Keratinocyte (primary cell): ENCODE measurements at regions not wholly inside any gene's neighbourhood (a gene's known extent, or its start where the extent isn't known, plus 50 kb on each side); places are given as distances from the start of the nearest gene placed in this dataset.

Experiments used
- DNase-seq: peaks from one replicate; pipeline ENCODE4 v3.0.0-alpha.2; 2011; ENCODE audit warnings: low read depth, missing footprints, low spot score
- FAIRE-seq: peaks from 2 replicates; lab custom pipeline; 2011; peaks lifted over from hg19 to GRCh38; lab: Jason Lieb, UNC
- H2AFZ ChIP-seq: 2 replicates; pipeline ENCODE4 v1.6.0; 2012; ENCODE audit warnings: low read length, control low read depth, inconsistent platforms; ENCODE audit not compliant: control insufficient read depth
- H3K27ac ChIP-seq: 2 replicates; pipeline ENCODE4 v1.5.1; 2011; ENCODE audit warnings: low read length; ENCODE audit not compliant: control insufficient read depth, insufficient read depth
- H3K27me3 ChIP-seq: 3 replicates; pipeline ENCODE4 v1.6.0; 2011; ENCODE audit warnings: low read length; ENCODE audit not compliant: control insufficient read depth, insufficient read depth; ENCODE audit errors: extremely low read depth
- H3K36me3 ChIP-seq, 2 experiments: 2 replicates in 1 of 2; 3 replicates in 1 of 2; pipeline ENCODE4 v1.5.1; 2011; ENCODE audit warnings: low read length in 2 of 2, mild to moderate bottlenecking in 1 of 2; ENCODE audit not compliant: control insufficient read depth in 2 of 2, insufficient read depth in 2 of 2; ENCODE audit errors: extremely low read depth in 1 of 2
- H3K4me1 ChIP-seq: 3 replicates; pipeline ENCODE4 v1.5.1; 2011; ENCODE audit warnings: low read length; ENCODE audit not compliant: control insufficient read depth, insufficient read depth; ENCODE audit errors: extremely low read depth
- H3K4me2 ChIP-seq: 3 replicates; pipeline ENCODE4 v1.6.0; 2011; ENCODE audit warnings: low read depth, low read length; ENCODE audit not compliant: control insufficient read depth, insufficient read depth; ENCODE audit errors: extremely low read depth
- H3K4me3 ChIP-seq, 3 experiments: fragments of 200-600 bp in 1 of 3; sonication (generic) in 1 of 3; 2 replicates in 2 of 3; 3 replicates in 1 of 3; pipeline ENCODE4 v1.5.1; 2011 to 2016; ENCODE audit warnings: low read length in 3 of 3, mild to moderate bottlenecking in 3 of 3, control low read depth in 2 of 3, inconsistent platforms in 1 of 3, low read depth in 1 of 3, mixed read lengths in 1 of 3, mixed run types in 1 of 3, moderate library complexity in 1 of 3; ENCODE audit not compliant: control insufficient read depth in 2 of 3, insufficient read depth in 2 of 3; ENCODE audit errors: extremely low read depth in 1 of 3
- H3K79me2 ChIP-seq: 2 replicates; pipeline ENCODE4 v1.6.0; 2012; ENCODE audit warnings: low read length; ENCODE audit not compliant: control insufficient read depth, insufficient read depth
- H3K9ac ChIP-seq: 3 replicates; pipeline ENCODE4 v1.6.0; 2011; ENCODE audit warnings: low read length; ENCODE audit not compliant: control insufficient read depth, insufficient read depth; ENCODE audit errors: extremely low read depth
- H3K9me1 ChIP-seq: 3 replicates; pipeline ENCODE4 v1.6.0; 2011; ENCODE audit warnings: low read length; ENCODE audit not compliant: control insufficient read depth, insufficient read depth; ENCODE audit errors: extremely low read depth
- H3K9me3 ChIP-seq: 2 replicates; pipeline ENCODE4 v1.5.1; 2012; ENCODE audit warnings: low read depth, low read length; ENCODE audit not compliant: control insufficient read depth
- H4K20me1 ChIP-seq: 3 replicates; pipeline ENCODE4 v1.6.0; 2011; ENCODE audit warnings: low read length; ENCODE audit not compliant: control insufficient read depth, insufficient read depth; ENCODE audit errors: extremely low read depth
- CTCF ChIP-seq, 3 experiments: IDR thresholded peaks in 1 of 3; conservative IDR thresholded peaks in 1 of 3; optimal IDR thresholded peaks in 1 of 3; 2 replicates in 2 of 3; 3 replicates in 1 of 3; pipeline versions ENCODE3 to v1.5.1; 2011; ENCODE audit warnings: low read length in 3 of 3, mild to moderate bottlenecking in 3 of 3, moderate library complexity in 2 of 3, control low read depth in 1 of 3, inconsistent platforms in 1 of 3; ENCODE audit not compliant: insufficient read depth in 2 of 3; ENCODE audit errors: extremely low read depth in 1 of 3
- EZH2 ChIP-seq: IDR thresholded peaks from one replicate; pipeline ENCODE4 v1.6.1; 2012; ENCODE audit warnings: inconsistent platforms, mild to moderate bottlenecking, low read length, moderate library complexity
- dilution Hi-C: fragments of 300-500 bp; cut with MboI; formaldehyde crosslinking; loops from one replicate; pipeline ENCODE4 v1.7.0; 2020; ENCODE audit warnings: low sequenced_read_pairs; ENCODE audit not compliant: extremely low pct_ligation_motif_present

DNA sequence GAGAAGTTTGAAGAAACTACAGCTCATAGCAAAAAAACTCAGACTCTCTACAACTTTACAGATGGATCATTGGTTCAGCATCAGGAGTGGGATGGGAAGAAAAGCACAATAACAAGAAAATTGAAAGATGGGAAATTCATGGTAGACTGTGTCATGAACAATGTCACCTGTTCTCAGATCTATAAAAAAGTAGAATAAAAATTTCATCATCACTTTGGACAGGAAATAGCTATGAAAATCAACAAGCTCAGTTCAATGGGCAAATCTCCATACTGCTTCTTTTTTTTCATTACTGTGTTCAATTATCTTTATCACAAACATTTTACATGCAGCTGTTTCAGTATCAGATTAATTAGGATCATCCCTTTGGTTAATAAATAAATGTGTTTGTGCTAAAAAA, 76.5 kb upstream of the RAPGEF2 start:
- Histone ChIP-seq H3K9ac (no peak overlapping the region), H3K9me1 (no peaks in the 10 kb centered on the region), H3K27me3 (no peaks in the 10 kb centered on the region), H2AFZ (no peak overlapping the region), H3K79me2 (no peaks in the 10 kb centered on the region), H3K36me3 (no peaks in the 10 kb centered on the region), H3K4me3 (no peak overlapping the region), H4K20me1 (no peaks in the 10 kb centered on the region), H3K4me1 (no peaks in the 10 kb centered on the region), H3K4me2 (no peak overlapping the region), H3K9me3 (no peaks in the 10 kb centered on the region), H3K27ac (no peak overlapping the region)
- no peak for FAIRE-seq
- no peak for DNase-seq
- dilution Hi-C loops, result no loop called here
- TF ChIP-seq EZH2, result no peak
- no peak for TF ChIP-seq CTCF (optimal IDR thresholded peaks at IDR 0.05 in 1 of 3, IDR thresholded peaks at IDR 0.05 in 1 of 3, conservative IDR thresholded peaks at IDR 0.05 in 1 of 3; ENCODE audit: extremely low read depth in 1 of 3, insufficient read depth in 2 of 3, low read length in 3 of 3)

DNA sequence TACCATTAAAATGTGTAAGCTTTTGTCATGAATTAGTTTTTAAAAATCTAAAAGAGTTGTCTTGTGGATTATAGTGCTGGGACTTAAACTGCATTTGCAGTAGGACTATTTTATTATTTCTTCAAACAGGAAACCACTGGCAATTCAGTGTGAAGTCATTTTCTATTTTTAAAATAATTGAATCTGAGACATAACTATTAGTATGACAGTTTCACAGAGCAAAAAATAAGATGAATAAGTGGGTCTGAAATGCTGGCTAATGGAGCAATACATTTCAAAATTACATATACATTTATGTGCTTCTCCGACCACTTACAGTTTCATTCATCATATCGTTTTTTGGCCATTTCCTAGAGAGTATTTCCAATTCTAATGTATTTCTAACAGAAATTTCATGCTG, 75.3 kb upstream of the RAPGEF2 start:
- H3K4me1 ChIP-seq, result no peaks in the 10 kb centered on the region
- H3K79me2 ChIP-seq, result no peaks in the 10 kb centered on the region
- H3K9me3 ChIP-seq, result no peaks in the 10 kb centered on the region
- H3K27ac ChIP-seq, result no peak overlapping the region
- H3K9ac ChIP-seq, result no peak overlapping the region
- H3K4me3 ChIP-seq, result no peak overlapping the region
- no peak for FAIRE-seq
- no peak overlapping the region for H3K4me2 ChIP-seq
- DNase-seq, result no peak
- H3K27me3 ChIP-seq, result no peaks in the 10 kb centered on the region
- no peaks in the 10 kb centered on the region for H3K36me3 ChIP-seq
- H4K20me1 ChIP-seq, result no peaks in the 10 kb centered on the region
- H2AFZ ChIP-seq, result no peak overlapping the region
- TF ChIP-seq EZH2, result no peak
- TF ChIP-seq CTCF (optimal IDR thresholded peaks at IDR 0.05 in 1 of 3, IDR thresholded peaks at IDR 0.05 in 1 of 3, conservative IDR thresholded peaks at IDR 0.05 in 1 of 3; ENCODE audit: extremely low read depth in 1 of 3, insufficient read depth in 2 of 3, low read length in 3 of 3), result no peak
- H3K9me1 ChIP-seq, result no peaks in the 10 kb centered on the region
- dilution Hi-C loops, result no loop called here
